ENCODE measurements at regions not wholly inside any gene's neighbourhood (a gene's known extent, or its start where the extent isn't known, plus 50 kb on each side); places are given as distances from the start of the nearest gene placed in this dataset.
A peak's percentile ranks its signal among the peaks of the same experiment; 100 is the strongest.

- no peak for ATAC-seq
- Histone ChIP-seq H3K27ac (no peak overlapping the region), H3K4me1 (no peaks in the 10 kb centered on the region), H3K4me3 (no peak overlapping the region), H3K9me3 (no peaks in the 10 kb centered on the region), H3K4me2 (no peak overlapping the region)
- ChIA-PET CTCF (interaction anchor here (0.6 kb wide), 1 partner anchor 28 kb away, joined by 3 read pairs; no protein-coding TSS in a partner anchor), POLR2A (no interaction called here)
- 67% methylated on average over 4 of the region's 4 CpGs for WGBS (ENCODE audit: missing lambda C conversion rate)
- no peak for DNase-seq (ENCODE audit: low read depth in 1 of 2, low spot score in 1 of 2)
- FAIRE-seq = no peak
- TF ChIP-seq CTCF (IDR thresholded peaks at IDR 0.05) (no peak), ELK1 (IDR thresholded peaks at IDR 0.05; ENCODE audit: low read depth, low read length) (no peak), HMGXB4 (CRISPR knock-in tag; IDR thresholded peaks at IDR 0.05; ENCODE audit: borderline replicate concordance) (no peak), E2F6 (IDR thresholded peaks at IDR 0.05; ENCODE audit: borderline replicate concordance, low read depth) (no peak), KDM5A (IDR thresholded peaks at IDR 0.05) (no peak), NFE2L2 (conservative IDR thresholded peaks at IDR 0.05; ENCODE audit: low read length) (no peak), MAZ (IDR thresholded peaks at IDR 0.05; ENCODE audit: borderline replicate concordance, low read depth, low read length) (no peak), MAFK (IDR thresholded peaks at IDR 0.05; ENCODE audit: partially characterized antibody) (no peak), CBX2 (IDR thresholded peaks at IDR 0.05; ENCODE audit: borderline replicate concordance, low read depth) (no peak), EHMT2 (IDR thresholded peaks at IDR 0.05; ENCODE audit: low read depth) (0 out of 2 replicates have a peak, but pooled peaks have one; percentile 41), REST (IDR thresholded peaks at IDR 0.05) (peak; percentile 86), JUNB (IDR thresholded peaks at IDR 0.05) (no peak)
These were observed 140.7 kb downstream of the RNASET2 start for GRCh38 chr6:166815629-166816028.

GRCh38 chr6:166814390-166814789 lies 142.0 kb downstream of the RNASET2 start:
- no peak overlapping the region for H3K27ac ChIP-seq
- ATAC-seq (no peak), FAIRE-seq (no peak), DNase-seq (ENCODE audit: low read depth in 1 of 2, low spot score in 1 of 2) (no peak)
- 22% methylated on average over 7 of the region's 7 CpGs for WGBS (ENCODE audit: missing lambda C conversion rate)
- ChIA-PET POLR2A (no interaction called here), CTCF (no interaction called here)
- no peaks in the 10 kb centered on the region for H3K9me3 ChIP-seq
- TF ChIP-seq SMC3 (IDR thresholded peaks at IDR 0.05) (no peak), RNF2 (IDR thresholded peaks at IDR 0.05; ENCODE audit: borderline replicate concordance, low read depth) (no peak), PBX3 (IDR thresholded peaks at IDR 0.05) (no peak), NFE2L2 (conservative IDR thresholded peaks at IDR 0.05; ENCODE audit: low read length) (no peak), REST (IDR thresholded peaks at IDR 0.05) (no peak), E2F6 (IDR thresholded peaks at IDR 0.05; ENCODE audit: borderline replicate concordance, low read depth) (no peak), ELK1 (IDR thresholded peaks at IDR 0.05; ENCODE audit: low read depth, low read length) (no peak)
- no peak overlapping the region for H3K4me3 ChIP-seq
- H3K4me2 ChIP-seq = no peak overlapping the region
- H3K4me1 ChIP-seq = no peaks in the 10 kb centered on the region

Data from A549 (cell line).